GM18508 (cell line): ENCODE measurements at regions not wholly inside any gene's neighbourhood (a gene's known extent, or its start where the extent isn't known, plus 50 kb on each side); places are given as distances from the start of the nearest gene placed in this dataset.

Experiments used
- ATAC-seq: cut with Tn5 transposase; IDR thresholded peaks from one replicate; pipeline ENCODE4 v1.9.1; 2021; ENCODE audit warnings: moderate number of reproducible peaks; ENCODE audit not compliant: insufficient read depth, unreplicated experiment

- ATAC-seq = no peak
Measured at GRCh38 chr4:4608214-4608537, 66.3 kb upstream of the STX18 start.

GRCh38 chr4:4607336-4608213 is 65.7 kb upstream of the STX18 start:
- no peak for ATAC-seq

- ATAC-seq = no peak
Measured at GRCh38 chr4:4606321-4606720, 64.5 kb upstream of the STX18 start.

GRCh38 chr4:4605849-4606248 is 64.0 kb upstream of the STX18 start:
- ATAC-seq = no peak

GRCh38 chr4:4603592-4603991 is 61.7 kb upstream of the STX18 start:
- ATAC-seq = no peak

- ATAC-seq = no peak
Measured at GRCh38 chr4:4603067-4603466, 61.2 kb upstream of the STX18 start.

- no peak for ATAC-seq
Measured at GRCh38 chr4:4602468-4602867, 60.6 kb upstream of the STX18 start.

GRCh38 chr4:4601803-4602369 is 60.0 kb upstream of the STX18 start:
- no peak for ATAC-seq

GRCh38 chr4:4599481-4600275 is 57.8 kb upstream of the STX18 start:
- no peak for ATAC-seq

- no peak for ATAC-seq
Measured at GRCh38 chr4:4598851-4599411, 57.1 kb upstream of the STX18 start.

- no peak for ATAC-seq
Measured at GRCh38 chr4:4596720-4597119, 54.9 kb upstream of the STX18 start.

- no peak for ATAC-seq
Measured at GRCh38 chr4:4595252-4595651, 53.4 kb upstream of the STX18 start.

GRCh38 chr4:4594285-4594920 is 52.6 kb upstream of the STX18 start:
- ATAC-seq = no peak

GRCh38 chr4:4593596-4594284 is 51.9 kb upstream of the STX18 start:
- ATAC-seq = no peak

- no peak for ATAC-seq
Measured at GRCh38 chr4:4592414-4592813, 50.6 kb upstream of the STX18 start.
